ENCODE measurements at regions not wholly inside any gene's neighbourhood (a gene's known extent, or its start where the extent isn't known, plus 50 kb on each side); places are given as distances from the start of the nearest gene placed in this dataset.
"Not testable (repeated sequence)": the region's sequence is repeated elsewhere in the genome, so short reads cannot be mapped to it uniquely, and the experiment has no call there.

DNA sequence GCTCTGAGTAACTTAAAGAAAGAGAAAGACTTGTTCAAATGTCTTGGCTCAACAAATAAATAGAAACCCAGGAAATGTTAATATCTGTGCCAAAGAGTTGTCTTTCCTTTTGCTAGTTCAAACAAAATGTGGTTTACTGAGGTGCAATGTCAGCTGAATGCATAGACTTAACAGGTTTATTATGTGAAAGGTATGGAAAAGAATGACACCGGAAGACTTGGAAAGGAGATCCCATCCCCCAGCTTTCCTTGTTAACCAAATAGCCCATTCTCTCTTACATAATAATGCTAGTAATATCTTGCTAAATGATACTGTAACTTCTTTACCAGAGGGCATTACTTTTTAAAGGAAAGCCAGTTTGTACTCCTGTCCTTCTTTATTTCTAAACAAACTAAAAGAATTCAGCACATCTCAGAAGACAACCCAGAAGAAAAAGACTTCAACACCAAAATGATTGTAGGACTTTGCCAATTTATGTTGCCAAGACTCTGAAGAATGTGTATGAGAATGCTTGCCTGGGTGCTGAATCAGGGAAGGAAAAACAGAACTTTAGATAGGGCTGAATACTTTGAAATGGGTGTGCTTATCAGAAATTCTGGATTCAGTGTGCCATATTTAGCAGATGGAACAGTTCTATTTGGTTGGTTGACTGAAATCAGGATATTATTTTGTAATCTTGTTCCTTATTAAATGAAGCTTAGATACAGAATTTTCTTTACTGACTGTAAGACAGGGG lies 344.1 kb downstream of the TMEM38B start:
- peaks cover 46% of the 10 kb centered on the region for H3K4me1 Mint-ChIP-seq
- ATAC-seq (peak; percentile 48), DNase-seq (ENCODE audit: low spot score) (no peak)
- peaks cover 7% of the 10 kb centered on the region for H3K36me3 Mint-ChIP-seq
- peaks cover 29% of the 10 kb centered on the region for H3K9me3 Mint-ChIP-seq
- peak overlapping the region; percentile 13 for H3K27ac Mint-ChIP-seq
- no peak overlapping the region for H3K4me3 Mint-ChIP-seq
- CTCF ChIA-PET = no interaction called here
- TF ChIP-seq, protein P1, sequence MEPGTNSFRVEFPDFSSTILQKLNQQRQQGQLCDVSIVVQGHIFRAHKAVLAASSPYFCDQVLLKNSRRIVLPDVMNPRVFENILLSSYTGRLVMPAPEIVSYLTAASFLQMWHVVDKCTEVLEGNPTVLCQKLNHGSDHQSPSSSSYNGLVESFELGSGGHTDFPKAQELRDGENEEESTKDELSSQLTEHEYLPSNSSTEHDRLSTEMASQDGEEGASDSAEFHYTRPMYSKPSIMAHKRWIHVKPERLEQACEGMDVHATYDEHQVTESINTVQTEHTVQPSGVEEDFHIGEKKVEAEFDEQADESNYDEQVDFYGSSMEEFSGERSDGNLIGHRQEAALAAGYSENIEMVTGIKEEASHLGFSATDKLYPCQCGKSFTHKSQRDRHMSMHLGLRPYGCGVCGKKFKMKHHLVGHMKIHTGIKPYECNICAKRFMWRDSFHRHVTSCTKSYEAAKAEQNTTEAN (CRISPR knock-in tag; IDR thresholded peaks at IDR 0.05) = no peak
- no peak for TF ChIP-seq RORB (CRISPR knock-in tag; IDR thresholded peaks at IDR 0.05)
- TF ChIP-seq, protein P2, sequence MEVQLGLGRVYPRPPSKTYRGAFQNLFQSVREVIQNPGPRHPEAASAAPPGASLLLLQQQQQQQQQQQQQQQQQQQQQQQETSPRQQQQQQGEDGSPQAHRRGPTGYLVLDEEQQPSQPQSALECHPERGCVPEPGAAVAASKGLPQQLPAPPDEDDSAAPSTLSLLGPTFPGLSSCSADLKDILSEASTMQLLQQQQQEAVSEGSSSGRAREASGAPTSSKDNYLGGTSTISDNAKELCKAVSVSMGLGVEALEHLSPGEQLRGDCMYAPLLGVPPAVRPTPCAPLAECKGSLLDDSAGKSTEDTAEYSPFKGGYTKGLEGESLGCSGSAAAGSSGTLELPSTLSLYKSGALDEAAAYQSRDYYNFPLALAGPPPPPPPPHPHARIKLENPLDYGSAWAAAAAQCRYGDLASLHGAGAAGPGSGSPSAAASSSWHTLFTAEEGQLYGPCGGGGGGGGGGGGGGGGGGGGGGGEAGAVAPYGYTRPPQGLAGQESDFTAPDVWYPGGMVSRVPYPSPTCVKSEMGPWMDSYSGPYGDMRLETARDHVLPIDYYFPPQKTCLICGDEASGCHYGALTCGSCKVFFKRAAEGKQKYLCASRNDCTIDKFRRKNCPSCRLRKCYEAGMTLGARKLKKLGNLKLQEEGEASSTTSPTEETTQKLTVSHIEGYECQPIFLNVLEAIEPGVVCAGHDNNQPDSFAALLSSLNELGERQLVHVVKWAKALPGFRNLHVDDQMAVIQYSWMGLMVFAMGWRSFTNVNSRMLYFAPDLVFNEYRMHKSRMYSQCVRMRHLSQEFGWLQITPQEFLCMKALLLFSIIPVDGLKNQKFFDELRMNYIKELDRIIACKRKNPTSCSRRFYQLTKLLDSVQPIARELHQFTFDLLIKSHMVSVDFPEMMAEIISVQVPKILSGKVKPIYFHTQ (CRISPR knock-in tag; IDR thresholded peaks at IDR 0.05) = no peak
- no peak for TF ChIP-seq GRHL2 (CRISPR knock-in tag; IDR thresholded peaks at IDR 0.05; ENCODE audit: insufficient replicate concordance, severe bottlenecking)
- TF ChIP-seq ZNF396 (CRISPR knock-in tag; IDR thresholded peaks at IDR 0.05; ENCODE audit: borderline replicate concordance) = no peak
- TF ChIP-seq, protein P3, sequence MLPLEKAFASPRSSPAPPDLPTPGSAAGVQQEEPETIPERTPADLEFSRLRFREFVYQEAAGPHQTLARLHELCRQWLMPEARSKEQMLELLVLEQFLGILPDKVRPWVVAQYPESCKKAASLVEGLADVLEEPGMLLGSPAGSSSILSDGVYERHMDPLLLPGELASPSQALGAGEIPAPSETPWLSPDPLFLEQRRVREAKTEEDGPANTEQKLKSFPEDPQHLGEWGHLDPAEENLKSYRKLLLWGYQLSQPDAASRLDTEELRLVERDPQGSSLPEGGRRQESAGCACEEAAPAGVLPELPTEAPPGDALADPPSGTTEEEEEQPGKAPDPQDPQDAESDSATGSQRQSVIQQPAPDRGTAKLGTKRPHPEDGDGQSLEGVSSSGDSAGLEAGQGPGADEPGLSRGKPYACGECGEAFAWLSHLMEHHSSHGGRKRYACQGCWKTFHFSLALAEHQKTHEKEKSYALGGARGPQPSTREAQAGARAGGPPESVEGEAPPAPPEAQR (CRISPR knock-in tag; IDR thresholded peaks at IDR 0.05) = no peak
- TF ChIP-seq, protein P4, sequence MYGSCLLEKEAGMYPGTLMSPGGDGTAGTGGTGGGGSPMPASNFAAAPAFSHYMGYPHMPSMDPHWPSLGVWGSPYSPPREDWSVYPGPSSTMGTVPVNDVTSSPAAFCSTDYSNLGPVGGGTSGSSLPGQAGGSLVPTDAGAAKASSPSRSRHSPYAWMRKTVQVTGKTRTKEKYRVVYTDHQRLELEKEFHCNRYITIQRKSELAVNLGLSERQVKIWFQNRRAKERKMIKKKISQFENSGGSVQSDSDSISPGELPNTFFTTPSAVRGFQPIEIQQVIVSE (CRISPR knock-in tag; IDR thresholded peaks at IDR 0.05; ENCODE audit: borderline replicate concordance) = no peak
- no peak for TF ChIP-seq FOXK1 (CRISPR knock-in tag; IDR thresholded peaks at IDR 0.05)
- TF ChIP-seq SOX15 (CRISPR knock-in tag; IDR thresholded peaks at IDR 0.05) = no peak
- TF ChIP-seq ZNF121 (CRISPR knock-in tag; IDR thresholded peaks at IDR 0.05) = no peak
- TF ChIP-seq NR1H2 (CRISPR knock-in tag; IDR thresholded peaks at IDR 0.05) = no peak
- TF ChIP-seq ZNF263 (CRISPR knock-in tag; IDR thresholded peaks at IDR 0.05; ENCODE audit: low read depth) = no peak
- TF ChIP-seq HMGA2 (CRISPR knock-in tag; IDR thresholded peaks at IDR 0.05) = no peak
- no peak for TF ChIP-seq CREM (CRISPR knock-in tag; IDR thresholded peaks at IDR 0.05)
- TF ChIP-seq GTF2I (CRISPR knock-in tag; conservative IDR thresholded peaks at IDR 0.05) = no peak
- POLR2A ChIA-PET = no interaction called here
- no peaks in the 10 kb centered on the region for H3K27me3 Mint-ChIP-seq (ENCODE audit: low read depth)

DNA sequence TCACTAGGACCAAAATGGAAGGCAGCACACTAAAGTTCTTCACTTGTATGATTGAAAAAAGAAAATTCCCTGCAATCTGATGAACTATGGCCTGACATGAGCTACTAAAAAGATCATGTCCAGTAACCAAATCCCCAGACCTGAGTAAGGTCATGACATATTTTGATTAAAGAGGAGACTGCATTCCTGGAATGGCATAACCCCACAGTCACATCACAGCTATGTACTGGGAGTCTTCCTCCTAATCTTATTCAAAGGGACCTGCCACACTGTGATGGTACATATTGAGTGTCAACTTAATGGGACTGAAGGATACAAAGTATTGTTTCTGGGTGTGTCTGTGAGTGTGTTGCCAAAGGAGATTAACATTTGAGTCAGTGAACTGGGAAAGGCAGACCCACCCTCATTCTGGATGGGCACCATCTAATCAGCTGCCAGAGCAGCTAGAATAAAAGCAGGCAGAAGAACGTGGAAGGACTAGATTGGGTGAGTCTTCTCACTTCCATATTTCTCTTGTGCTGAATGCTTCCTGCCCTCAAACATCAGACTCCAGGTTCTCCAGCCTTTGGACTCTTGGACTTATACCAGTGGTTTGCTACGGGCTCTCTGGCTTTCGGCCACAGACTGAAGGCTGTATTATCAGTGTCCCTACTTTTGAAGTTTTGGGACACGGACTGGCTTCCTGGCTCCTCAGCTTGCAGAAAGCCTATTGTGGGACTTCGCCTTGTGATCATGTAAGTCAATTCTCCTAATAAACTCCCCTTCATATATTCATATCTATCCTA lies 345.0 kb downstream of the TMEM38B start:
- H3K36me3 Mint-ChIP-seq = peaks cover 9% of the 10 kb centered on the region
- no peak overlapping the region for H3K4me3 Mint-ChIP-seq

DNA sequence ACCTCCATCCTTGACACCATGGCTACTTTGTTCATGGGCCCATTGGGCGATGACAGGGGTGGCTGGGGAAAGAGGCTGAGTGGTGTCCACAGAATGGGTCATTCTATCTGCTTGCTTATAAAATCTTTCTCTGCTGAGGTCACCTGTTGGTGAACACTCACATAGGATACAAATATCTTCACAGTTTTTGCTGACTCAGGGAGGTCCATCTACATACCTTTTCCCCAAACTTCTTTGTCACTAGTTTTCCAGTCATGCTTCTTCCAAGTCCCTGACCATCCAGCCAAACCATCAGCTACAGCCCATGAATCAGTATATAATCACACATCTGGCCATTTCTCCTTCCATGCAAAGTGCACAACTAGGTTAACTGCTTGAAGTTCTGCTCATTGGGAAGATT lies 347.6 kb downstream of the TMEM38B start:
- POLR2A ChIA-PET; CTCF ChIA-PET; H3K27ac Mint-ChIP-seq; H3K4me3 Mint-ChIP-seq; ATAC-seq; DNase-seq (ENCODE audit: low spot score); H3K27me3 Mint-ChIP-seq (ENCODE audit: low read depth): not testable (repeated sequence)
- H3K9me3 Mint-ChIP-seq = peaks cover 45% of the 10 kb centered on the region
- H3K36me3 Mint-ChIP-seq = peaks cover 15% of the 10 kb centered on the region
- H3K4me1 Mint-ChIP-seq = peaks cover 32% of the 10 kb centered on the region

More for the DNA sequence above, 345.0 kb downstream of the TMEM38B start:
- DNase-seq (ENCODE audit: low spot score) (no peak), ATAC-seq (no peak)
- Mint-ChIP-seq H3K27ac (peak overlapping the region; percentile 13; the same call in 1 of the 2 replicates), H3K4me1 (peaks cover 45% of the 10 kb centered on the region), H3K27me3 (ENCODE audit: low read depth) (no peaks in the 10 kb centered on the region), H3K9me3 (peaks cover 36% of the 10 kb centered on the region)
- CTCF ChIA-PET = no interaction called here
- POLR2A ChIA-PET = no interaction called here
- TF ChIP-seq NR2C2 (CRISPR knock-in tag; IDR thresholded peaks at IDR 0.05) (no peak), ZNF396 (CRISPR knock-in tag; IDR thresholded peaks at IDR 0.05; ENCODE audit: borderline replicate concordance) (no peak), NFYB (CRISPR knock-in tag; conservative IDR thresholded peaks at IDR 0.05; ENCODE audit: low read depth) (no peak), ZBTB21 (CRISPR knock-in tag; IDR thresholded peaks at IDR 0.05; ENCODE audit: borderline replicate concordance) (no peak)
- TF ChIP-seq, protein P4 (CRISPR knock-in tag; IDR thresholded peaks at IDR 0.05; ENCODE audit: borderline replicate concordance) = no peak
- TF ChIP-seq, protein P5, sequence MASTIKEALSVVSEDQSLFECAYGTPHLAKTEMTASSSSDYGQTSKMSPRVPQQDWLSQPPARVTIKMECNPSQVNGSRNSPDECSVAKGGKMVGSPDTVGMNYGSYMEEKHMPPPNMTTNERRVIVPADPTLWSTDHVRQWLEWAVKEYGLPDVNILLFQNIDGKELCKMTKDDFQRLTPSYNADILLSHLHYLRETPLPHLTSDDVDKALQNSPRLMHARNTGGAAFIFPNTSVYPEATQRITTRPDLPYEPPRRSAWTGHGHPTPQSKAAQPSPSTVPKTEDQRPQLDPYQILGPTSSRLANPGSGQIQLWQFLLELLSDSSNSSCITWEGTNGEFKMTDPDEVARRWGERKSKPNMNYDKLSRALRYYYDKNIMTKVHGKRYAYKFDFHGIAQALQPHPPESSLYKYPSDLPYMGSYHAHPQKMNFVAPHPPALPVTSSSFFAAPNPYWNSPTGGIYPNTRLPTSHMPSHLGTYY (CRISPR knock-in tag; IDR thresholded peaks at IDR 0.05) = no peak

All from WTC11 (cell line).